PFSK-1 (cell line): ENCODE measurements at regions not wholly inside any gene's neighbourhood (a gene's known extent, or its start where the extent isn't known, plus 50 kb on each side); places are given as distances from the start of the nearest gene placed in this dataset.

Experiments
- FOXP2 ChIP-seq: optimal IDR thresholded peaks from 2 replicates; pipeline ENCODE3; 2011; ENCODE audit warnings: borderline replicate concordance, control low read depth, inconsistent platforms; ENCODE audit not compliant: insufficient read depth; ENCODE audit errors: extremely low read length, extremely low read depth
- POLR2AphosphoS5 ChIP-seq: IDR thresholded peaks from 2 replicates; pipeline ENCODE4 v1.6.1; 2012; ENCODE audit warnings: low read depth, mild to moderate bottlenecking, control low read depth, low read length, moderate library complexity
- SIN3A ChIP-seq: IDR thresholded peaks from 2 replicates; pipeline ENCODE4 v1.6.1; 2012; ENCODE audit warnings: mild to moderate bottlenecking, low read length, moderate library complexity, borderline replicate concordance; ENCODE audit not compliant: insufficient read depth
- TAF1 ChIP-seq: IDR thresholded peaks from 2 replicates; pipeline ENCODE4 v1.6.1; 2012; ENCODE audit warnings: low read length, control low read depth, borderline replicate concordance; ENCODE audit not compliant: insufficient read depth
- TF ChIP-seq, protein P1 (sequence below), 2 experiments: IDR thresholded peaks; 2 replicates each; pipeline versions ENCODE4 v1.6.1 to v1.8.0; 2011 to 2012; ENCODE audit warnings: low read depth in 2 of 2, low read length in 2 of 2, control low read depth in 1 of 2, inconsistent platforms in 1 of 2, mild to moderate bottlenecking in 1 of 2, moderate library complexity in 1 of 2; ENCODE audit not compliant: insufficient read depth in 1 of 2

DNA sequence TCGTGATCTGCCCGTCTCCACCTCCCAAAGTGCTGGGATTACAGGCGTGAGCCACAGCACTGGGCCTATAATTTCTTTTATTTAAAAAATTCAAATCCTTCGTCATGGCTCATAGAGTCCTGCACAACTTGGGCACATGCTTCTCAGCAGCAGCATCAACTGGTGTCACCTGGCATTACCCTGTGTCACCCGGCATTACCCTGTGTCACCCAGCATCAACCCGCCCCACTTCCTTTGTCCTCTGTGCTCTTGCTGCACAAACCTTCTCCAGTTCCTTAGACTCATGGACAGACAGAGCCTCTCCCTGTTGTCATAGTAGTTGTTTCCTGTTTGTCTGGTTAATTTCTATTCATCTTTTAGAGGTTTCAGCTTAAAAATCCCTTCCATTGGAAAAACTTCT lies 121.2 kb upstream of the SERBP1 start:
- TF ChIP-seq POLR2AphosphoS5 (no peak), SIN3A (no peak), FOXP2 (no peak), TAF1 (no peak)
- TF ChIP-seq, protein P1, sequence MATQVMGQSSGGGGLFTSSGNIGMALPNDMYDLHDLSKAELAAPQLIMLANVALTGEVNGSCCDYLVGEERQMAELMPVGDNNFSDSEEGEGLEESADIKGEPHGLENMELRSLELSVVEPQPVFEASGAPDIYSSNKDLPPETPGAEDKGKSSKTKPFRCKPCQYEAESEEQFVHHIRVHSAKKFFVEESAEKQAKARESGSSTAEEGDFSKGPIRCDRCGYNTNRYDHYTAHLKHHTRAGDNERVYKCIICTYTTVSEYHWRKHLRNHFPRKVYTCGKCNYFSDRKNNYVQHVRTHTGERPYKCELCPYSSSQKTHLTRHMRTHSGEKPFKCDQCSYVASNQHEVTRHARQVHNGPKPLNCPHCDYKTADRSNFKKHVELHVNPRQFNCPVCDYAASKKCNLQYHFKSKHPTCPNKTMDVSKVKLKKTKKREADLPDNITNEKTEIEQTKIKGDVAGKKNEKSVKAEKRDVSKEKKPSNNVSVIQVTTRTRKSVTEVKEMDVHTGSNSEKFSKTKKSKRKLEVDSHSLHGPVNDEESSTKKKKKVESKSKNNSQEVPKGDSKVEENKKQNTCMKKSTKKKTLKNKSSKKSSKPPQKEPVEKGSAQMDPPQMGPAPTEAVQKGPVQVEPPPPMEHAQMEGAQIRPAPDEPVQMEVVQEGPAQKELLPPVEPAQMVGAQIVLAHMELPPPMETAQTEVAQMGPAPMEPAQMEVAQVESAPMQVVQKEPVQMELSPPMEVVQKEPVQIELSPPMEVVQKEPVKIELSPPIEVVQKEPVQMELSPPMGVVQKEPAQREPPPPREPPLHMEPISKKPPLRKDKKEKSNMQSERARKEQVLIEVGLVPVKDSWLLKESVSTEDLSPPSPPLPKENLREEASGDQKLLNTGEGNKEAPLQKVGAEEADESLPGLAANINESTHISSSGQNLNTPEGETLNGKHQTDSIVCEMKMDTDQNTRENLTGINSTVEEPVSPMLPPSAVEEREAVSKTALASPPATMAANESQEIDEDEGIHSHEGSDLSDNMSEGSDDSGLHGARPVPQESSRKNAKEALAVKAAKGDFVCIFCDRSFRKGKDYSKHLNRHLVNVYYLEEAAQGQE (IDR thresholded peaks at IDR 0.05; ENCODE audit: insufficient read depth in 1 of 2, low read depth in 2 of 2, low read length in 2 of 2) = no peak

DNA sequence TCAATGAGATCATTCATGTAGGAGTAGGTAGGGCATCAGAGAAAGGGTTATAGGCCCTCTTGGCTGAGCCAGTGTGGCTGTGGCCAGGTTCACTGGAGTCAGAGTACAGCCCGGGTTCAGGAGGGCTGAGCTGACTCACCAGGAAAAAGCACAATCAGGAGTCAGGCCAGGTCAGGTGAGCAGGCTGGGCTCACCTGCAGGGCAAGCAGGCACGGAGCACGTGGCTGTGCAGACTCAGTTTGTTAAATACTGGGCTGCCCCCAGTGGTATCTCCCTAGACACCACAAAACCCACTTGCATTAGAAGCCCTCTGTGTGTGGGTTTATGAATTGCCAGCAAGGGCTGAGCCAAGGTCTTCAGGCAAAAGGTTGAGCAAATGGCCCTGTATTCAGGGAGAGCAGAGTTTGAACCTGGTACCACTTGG lies 122.1 kb upstream of the SERBP1 start:
- TF ChIP-seq POLR2AphosphoS5 = no peak
- TF ChIP-seq SIN3A = no peak
- TF ChIP-seq, protein P1 (IDR thresholded peaks at IDR 0.05; ENCODE audit: insufficient read depth in 1 of 2, low read depth in 2 of 2, low read length in 2 of 2) = no peak
- no peak for TF ChIP-seq FOXP2
- TF ChIP-seq TAF1 = no peak

DNA sequence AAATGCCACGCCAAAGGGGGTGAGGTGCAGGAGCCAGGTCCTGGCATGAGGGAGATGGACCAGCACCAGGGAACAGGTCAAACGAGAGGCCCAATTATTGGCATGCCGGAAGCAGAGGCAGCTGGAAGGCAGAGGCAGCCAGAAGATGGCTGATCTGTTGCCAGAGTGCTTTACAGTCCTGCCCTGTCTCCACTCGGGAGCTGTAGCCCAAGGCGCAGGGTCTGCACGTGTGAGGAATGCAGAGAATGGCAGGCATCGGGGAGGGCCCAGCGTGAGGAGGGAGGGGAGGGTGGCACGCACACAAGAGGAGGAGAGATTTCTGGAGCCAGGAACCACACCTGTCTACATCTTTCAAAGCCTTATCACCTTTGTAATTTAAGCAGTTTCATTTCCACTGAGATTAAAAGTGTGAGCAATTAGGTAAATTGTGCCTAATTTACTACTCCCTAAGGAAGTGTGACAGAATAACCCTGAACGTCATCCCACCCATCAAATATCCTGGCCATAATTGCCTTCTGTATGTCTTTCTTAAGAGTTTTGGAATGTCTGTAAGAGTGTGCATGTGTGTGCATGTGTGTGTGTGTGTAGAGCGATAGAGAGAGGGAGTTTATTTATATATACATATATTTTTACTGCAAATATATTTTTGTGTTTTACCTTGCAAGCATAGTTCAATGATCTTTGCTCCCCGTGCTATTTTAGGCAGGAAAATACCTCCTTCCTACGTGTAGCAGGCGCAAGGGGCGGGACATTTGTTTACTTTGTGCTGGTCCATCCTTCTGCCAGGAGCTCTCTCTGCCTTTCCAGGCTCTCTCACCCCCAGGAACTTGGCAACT lies 125.5 kb upstream of the SERBP1 start:
- TF ChIP-seq, protein P1 (IDR thresholded peaks at IDR 0.05; ENCODE audit: insufficient read depth in 1 of 2, low read depth in 2 of 2, low read length in 2 of 2) = no peak
- TF ChIP-seq POLR2AphosphoS5 = no peak
- no peak for TF ChIP-seq SIN3A
- no peak for TF ChIP-seq FOXP2
- TF ChIP-seq TAF1 = no peak

DNA sequence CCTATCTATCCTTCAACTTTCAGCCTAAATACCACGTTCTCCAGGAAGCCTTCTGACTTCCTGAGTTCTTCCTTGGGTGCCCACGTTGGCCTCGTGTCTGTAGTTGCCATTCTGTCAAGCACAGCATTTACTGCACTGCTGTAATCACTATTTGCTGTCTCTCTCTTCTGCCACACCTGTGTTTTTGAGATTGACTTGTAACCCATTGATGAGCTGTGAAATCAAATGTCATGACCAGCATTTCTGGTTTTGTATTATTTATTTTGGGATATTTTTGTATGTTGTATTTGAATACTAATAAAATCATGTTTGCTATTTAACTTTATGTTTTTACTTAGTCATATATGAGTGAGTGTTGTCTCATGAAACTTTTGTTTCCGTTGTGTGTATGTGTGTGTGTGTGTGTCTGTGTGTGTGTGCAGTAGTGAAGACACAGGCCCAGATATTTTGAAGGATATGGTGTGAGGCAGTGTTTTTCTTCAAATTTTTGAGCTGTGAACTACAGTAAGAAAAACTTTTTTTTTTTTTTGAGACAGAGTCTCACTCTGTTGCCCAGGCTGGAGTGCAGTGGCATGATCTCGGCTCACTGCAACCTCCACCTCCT lies 126.2 kb upstream of the SERBP1 start:
- no peak for TF ChIP-seq TAF1
- no peak for TF ChIP-seq FOXP2
- no peak for TF ChIP-seq POLR2AphosphoS5
- TF ChIP-seq, protein P1 (IDR thresholded peaks at IDR 0.05; ENCODE audit: insufficient read depth in 1 of 2, low read depth in 2 of 2, low read length in 2 of 2) = no peak
- TF ChIP-seq SIN3A = no peak
